IMR-90 (cell line): ENCODE measurements at regions not wholly inside any gene's neighbourhood (a gene's known extent, or its start where the extent isn't known, plus 50 kb on each side); places are given as distances from the start of the nearest gene placed in this dataset.

Experiments
- ATAC-seq: fragments of 200-7000 bp; cut with Tn5 transposase; 2 replicates; pipeline ENCODE4 v1.9.1; 2020; ENCODE audit warnings: low read depth, mild to moderate bottlenecking, moderate library complexity
- BruUV-seq: library from RNA; stranded (reverse); fragments of 400-500 nt; replicated peaks from 2 replicates; lab custom pipeline; 2021; lab: Mats Ljungman, UMichigan
- CTCF ChIA-PET: fragments of 300-600 bp; formaldehyde crosslinking; extraction: SDS; loops from one replicate; lab custom pipeline; 2021; ENCODE audit warnings: antibody characterized with exemption; lab: Yijun Ruan, JAX
- POLR2A ChIA-PET: fragments of 300-600 bp; sonication (Branson Sonifier 250); formaldehyde crosslinking; loops from one replicate; lab custom pipeline; 2022; ENCODE audit warnings: antibody characterized with exemption; ENCODE audit not compliant: unreplicated experiment; lab: Charles Lee
- DNase-seq: peaks from one replicate; pipeline ENCODE4 v3.0.0; 2013
- H2AFZ ChIP-seq: replicated peaks from 2 replicates; pipeline ENCODE3; 2013; ENCODE audit warnings: low read length, mild to moderate bottlenecking; ENCODE audit not compliant: poor library complexity
- H2AK5ac ChIP-seq: 2 replicates; pipeline ENCODE4 v1.6.1; 2013; ENCODE audit warnings: low read depth, low read length, inconsistent platforms
- H2AK9ac ChIP-seq: replicated peaks from 2 replicates; pipeline ENCODE3; 2013; ENCODE audit warnings: mild to moderate bottlenecking, low read depth, low read length, moderate library complexity; ENCODE audit not compliant: poor library complexity
- H2BK120ac ChIP-seq: 2 replicates; pipeline ENCODE4 v1.6.1; 2013; ENCODE audit warnings: low read depth, low read length, inconsistent platforms
- H2BK15ac ChIP-seq: 3 replicates; pipeline ENCODE4 v1.6.1; 2013; ENCODE audit warnings: low read depth, low read length, inconsistent platforms
- H2BK20ac ChIP-seq: 2 replicates; pipeline ENCODE4 v1.6.1; 2013; ENCODE audit warnings: low read depth, mild to moderate bottlenecking, inconsistent platforms, low read length, moderate library complexity
- H2BK5ac ChIP-seq: 2 replicates; pipeline ENCODE4 v1.6.1; 2013; ENCODE audit warnings: mild to moderate bottlenecking, low read depth, low read length, inconsistent platforms; ENCODE audit not compliant: poor library complexity, severe bottlenecking
- H3K14ac ChIP-seq: replicated peaks from 2 replicates; pipeline ENCODE4 v1.6.1; 2013; ENCODE audit warnings: low read depth, low read length, inconsistent platforms
- H3K18ac ChIP-seq: 2 replicates; pipeline ENCODE4 v1.6.1; 2013; ENCODE audit warnings: low read depth, low read length, control low read depth
- H3K23ac ChIP-seq: 2 replicates; pipeline ENCODE4 v1.6.1; 2013; ENCODE audit warnings: low read depth, low read length, inconsistent platforms
- H3K27ac ChIP-seq: 2 replicates; pipeline ENCODE4 v1.5.1; 2013; ENCODE audit warnings: mild to moderate bottlenecking, control low read depth, low read length; ENCODE audit not compliant: insufficient read depth
- H3K27me3 ChIP-seq: 2 replicates; pipeline ENCODE4 v1.6.1; 2013; ENCODE audit warnings: low read length; ENCODE audit not compliant: control insufficient read depth, insufficient read depth
- H3K36me3 ChIP-seq: 2 replicates; pipeline ENCODE4 v1.6.1; 2013; ENCODE audit warnings: low read length, mixed read lengths; ENCODE audit not compliant: control insufficient read depth, insufficient read depth
- H3K4ac ChIP-seq: 2 replicates; pipeline ENCODE4 v1.6.1; 2013; ENCODE audit warnings: low read depth, low read length, inconsistent platforms
- H3K4me1 ChIP-seq: 2 replicates; pipeline ENCODE4 v1.6.1; 2013; ENCODE audit warnings: low read length, mixed read lengths; ENCODE audit not compliant: control insufficient read depth, insufficient read depth
- H3K4me2 ChIP-seq: 2 replicates; pipeline ENCODE4 v1.6.1; 2013; ENCODE audit warnings: low read depth, mild to moderate bottlenecking, control low read depth, low read length, moderate library complexity
- H3K4me3 ChIP-seq: 2 replicates; pipeline ENCODE4 v1.5.1; 2013; ENCODE audit warnings: low read depth, mild to moderate bottlenecking, control low read depth, low read length, moderate library complexity; ENCODE audit not compliant: insufficient read depth
- H3K56ac ChIP-seq: 2 replicates; pipeline ENCODE4 v1.6.1; 2013; ENCODE audit warnings: low read length, inconsistent platforms; ENCODE audit not compliant: insufficient read depth; ENCODE audit errors: extremely low read depth
- H3K79me1 ChIP-seq, 2 experiments: 2 replicates each; pipeline ENCODE4 v1.6.1; 2013; ENCODE audit warnings: low read length in 2 of 2, inconsistent platforms in 1 of 2, low read depth in 1 of 2
- H3K9ac ChIP-seq: 2 replicates; pipeline ENCODE4 v1.6.1; 2013; ENCODE audit warnings: low read depth, low read length, control low read depth
- H3K9me1 ChIP-seq: 2 replicates; pipeline ENCODE4 v1.6.1; 2013; ENCODE audit warnings: low read length, inconsistent platforms; ENCODE audit not compliant: insufficient read depth
- H3K9me3 ChIP-seq: 2 replicates; pipeline ENCODE4 v1.6.1; 2013; ENCODE audit warnings: low read length; ENCODE audit not compliant: control insufficient read depth, insufficient read depth
- H4K20me1 ChIP-seq: 2 replicates; pipeline ENCODE4 v1.6.1; 2013; ENCODE audit warnings: low read length, inconsistent platforms; ENCODE audit not compliant: insufficient read depth
- H4K5ac ChIP-seq: 2 replicates; pipeline ENCODE4 v1.6.1; 2013; ENCODE audit warnings: mild to moderate bottlenecking, low read depth, low read length, control low read depth
- H4K8ac ChIP-seq, 2 experiments: 2 replicates each; pipeline ENCODE4 v1.6.1; 2013; ENCODE audit warnings: low read depth in 2 of 2, low read length in 2 of 2, control low read depth in 1 of 2, inconsistent platforms in 1 of 2
- H4K91ac ChIP-seq: 2 replicates; pipeline ENCODE4 v1.6.1; 2013; ENCODE audit warnings: low read depth, low read length, inconsistent platforms; ENCODE audit not compliant: insufficient read depth
- CEBPB ChIP-seq: IDR thresholded peaks from 2 replicates; pipeline ENCODE4 v1.6.1; 2012; ENCODE audit warnings: low read depth, low read length, improper control_type of control experiment
- RAD21 ChIP-seq: IDR thresholded peaks from 2 replicates; pipeline ENCODE4 v1.6.1; 2012; ENCODE audit warnings: low read length, improper control_type of control experiment
- RCOR1 ChIP-seq: IDR thresholded peaks from 2 replicates; pipeline ENCODE4 v1.6.1; 2012; ENCODE audit warnings: mild to moderate bottlenecking, low read length, improper control_type of control experiment; ENCODE audit not compliant: insufficient replicate concordance
- WGBS, 2 experiments: methylation state at CpG; one replicate each; pipeline versions ENCODE4 v1.1.5 to v1.1.7; 2013; ENCODE audit warnings: missing lambda C conversion rate in 2 of 2; ENCODE audit not compliant: insufficient read length in 1 of 2; ENCODE audit errors: extremely low coverage in 2 of 2; 5-methylcytosine and 5-hydroxymethylcytosine counted together
- dilution Hi-C: fragments of 300-500 bp; cut with HindIII; formaldehyde crosslinking; loops from one replicate; pipeline ENCODE4 v1.14.3; 2018; ENCODE audit warnings: low sequenced_read_pairs; ENCODE audit not compliant: unreplicated experiment
- in situ Hi-C: fragments of 300-500 bp; cut with MboI; formaldehyde crosslinking; loops from 3 replicates; pipeline ENCODE4 v1.14.3; 2019; ENCODE audit warnings: low sequenced_read_pairs, inconsistent platforms, mixed read lengths
- intact Hi-C: fragments of 100-400 bp; cut with micrococcal nuclease; formaldehyde crosslinking; loops from 2 replicates; pipeline ENCODE4 v1.10.0; 2022
- TF ChIP-seq, protein P1 (sequence below): fragments of 150-350 bp; IDR thresholded peaks from 2 replicates; pipeline ENCODE4 v1.6.1; 2017; ENCODE audit warnings: mild to moderate bottlenecking, antibody characterized with exemption, low read length, low read depth

DNA sequence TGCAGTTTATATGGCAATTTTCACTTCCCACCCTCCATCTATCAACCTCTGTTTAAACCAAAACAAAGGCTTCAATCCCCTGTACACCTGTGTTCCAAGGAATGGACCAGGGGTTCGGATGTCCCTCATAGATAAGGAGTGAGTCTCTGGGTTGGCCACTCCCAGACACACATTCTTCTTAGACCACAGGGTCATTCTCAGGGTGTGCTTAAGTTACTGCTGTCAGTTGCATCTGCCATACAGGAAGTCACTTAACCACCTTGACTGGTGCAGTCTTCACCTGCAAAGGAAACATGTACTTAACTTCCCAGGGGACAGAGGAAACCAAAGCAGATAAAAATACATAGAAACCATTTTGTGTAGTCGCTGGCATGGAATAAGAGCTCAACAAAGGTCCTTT is 151.0 kb upstream of the NDUFV2 start:
- Histone ChIP-seq H4K91ac (0 out of 2 replicates have a peak overlapping the region, but pooled peaks have one; percentile 33), H2BK20ac (peak overlapping the region; percentile 58; the same call in 1 of the 2 replicates), H4K5ac (no peak overlapping the region), H4K8ac (peak overlapping the region in 1 of 2 experiments; percentile 18; a peak in 1 of 4 replicates), H2BK120ac (peak overlapping the region; percentile 82), H3K4me3 (no peak overlapping the region), H3K79me1 (0 out of 4 replicates have a peak, but pooled peaks cover 0 to 8% of the 10 kb centered on the region in 2 experiments), H2BK15ac (peak overlapping the region; percentile 41; the same call in 2 of the 3 replicates), H3K36me3 (no peaks in the 10 kb centered on the region), H3K9me1 (peaks cover 19% of the 10 kb centered on the region), H2AK5ac (peak overlapping the region; percentile 74; the same call in 1 of the 2 replicates), H2BK5ac (no peak overlapping the region), H3K9ac (no peak overlapping the region), H3K14ac (peak overlapping the region; percentile 50; the same call in 1 of the 2 replicates), H3K4me1 (peaks cover 18% of the 10 kb centered on the region), H3K9me3 (peaks cover 10% of the 10 kb centered on the region), H2AFZ (no peak overlapping the region), H3K27me3 (no peaks in the 10 kb centered on the region), H3K23ac (no peak overlapping the region; the same call in 1 of the 2 replicates), H3K4me2 (no peak overlapping the region), H3K56ac (no peak overlapping the region), H3K18ac (no peak overlapping the region; the same call in 1 of the 2 replicates), H2AK9ac (no peak overlapping the region), H3K4ac (peak overlapping the region; percentile 88), H4K20me1 (no peaks in the 10 kb centered on the region), H3K27ac (no peak overlapping the region)
- POLR2A ChIA-PET = no interaction called here
- in situ Hi-C loops (no loop called here), dilution Hi-C loops (no loop called here), intact Hi-C loops (no loop called here)
- whole genome bisulfite sequencing, 2 experiments = 100% methylated on average over 1 of the region's 2 CpGs; no CpG with 5 or more reads in 1 of the 2 experiments
- DNase-seq = no peak
- no peak for ATAC-seq
- CTCF ChIA-PET = no interaction called here
- no TSS peak for BruUV-seq
- TF ChIP-seq CEBPB (no peak), RCOR1 (no peak), RAD21 (no peak)
- TF ChIP-seq, protein P1, sequence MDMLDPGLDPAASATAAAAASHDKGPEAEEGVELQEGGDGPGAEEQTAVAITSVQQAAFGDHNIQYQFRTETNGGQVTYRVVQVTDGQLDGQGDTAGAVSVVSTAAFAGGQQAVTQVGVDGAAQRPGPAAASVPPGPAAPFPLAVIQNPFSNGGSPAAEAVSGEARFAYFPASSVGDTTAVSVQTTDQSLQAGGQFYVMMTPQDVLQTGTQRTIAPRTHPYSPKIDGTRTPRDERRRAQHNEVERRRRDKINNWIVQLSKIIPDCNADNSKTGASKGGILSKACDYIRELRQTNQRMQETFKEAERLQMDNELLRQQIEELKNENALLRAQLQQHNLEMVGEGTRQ = no peak
